ENCODE measurements at regions not wholly inside any gene's neighbourhood (a gene's known extent, or its start where the extent isn't known, plus 50 kb on each side); places are given as distances from the start of the nearest gene placed in this dataset.

- no peak for FAIRE-seq
- no peaks in the 10 kb centered on the region for H3K36me3 ChIP-seq (ENCODE audit: control insufficient read depth in 2 of 3, insufficient read depth in 3 of 3, low read length in 3 of 3)
- H3K4me3 ChIP-seq (ENCODE audit: low read length in 3 of 3): no peak overlapping the region
- no peak for DNase-seq
- no peaks in the 10 kb centered on the region for H3K9me3 ChIP-seq (ENCODE audit: control insufficient read depth in 2 of 3, insufficient read depth in 1 of 3, low read length in 3 of 3)
- no peak overlapping the region for H3K27ac ChIP-seq (ENCODE audit: low read depth in 2 of 2, low read length in 2 of 2)
- intact Hi-C loops (cut with DNase I): no loop called here
- H3K9ac ChIP-seq (ENCODE audit: low read length in 3 of 3): no peak overlapping the region
- TF ChIP-seq CTCF (IDR thresholded peaks at IDR 0.05; ENCODE audit: borderline replicate concordance, extremely low read depth, insufficient read depth): no peak
- no peaks in the 10 kb centered on the region for H3K4me1 ChIP-seq (ENCODE audit: control insufficient read depth in 2 of 3, insufficient read depth in 2 of 3, low read depth in 1 of 3, low read length in 3 of 3)
- H3K27me3 ChIP-seq (ENCODE audit: control insufficient read depth, insufficient read depth, low read length): no peaks in the 10 kb centered on the region
Measured at GRCh38 chr6:85775883-85776282, 133.2 kb upstream of the SYNCRIP start.

- DNase-seq: no peak
- no peak for FAIRE-seq
- intact Hi-C loops (cut with DNase I): no loop called here
- Histone ChIP-seq H3K4me3 (ENCODE audit: low read length in 3 of 3) (no peak overlapping the region), H3K4me1 (ENCODE audit: control insufficient read depth in 2 of 3, insufficient read depth in 2 of 3, low read depth in 1 of 3, low read length in 3 of 3) (no peaks in the 10 kb centered on the region), H3K36me3 (ENCODE audit: control insufficient read depth in 2 of 3, insufficient read depth in 3 of 3, low read length in 3 of 3) (no peaks in the 10 kb centered on the region), H3K27ac (ENCODE audit: low read depth in 2 of 2, low read length in 2 of 2) (no peak overlapping the region), H3K9ac (ENCODE audit: low read length in 3 of 3) (no peak overlapping the region), H3K27me3 (ENCODE audit: control insufficient read depth, insufficient read depth, low read length) (no peaks in the 10 kb centered on the region), H3K9me3 (ENCODE audit: control insufficient read depth in 2 of 3, insufficient read depth in 1 of 3, low read length in 3 of 3) (no peaks in the 10 kb centered on the region)
- no peak for TF ChIP-seq CTCF (IDR thresholded peaks at IDR 0.05; ENCODE audit: borderline replicate concordance, extremely low read depth, insufficient read depth)
Measured at GRCh38 chr6:85772641-85773040, 130.0 kb upstream of the SYNCRIP start.

GRCh38 chr6:85771925-85772430 is 129.3 kb upstream of the SYNCRIP start:
- DNase-seq (no peak), FAIRE-seq (no peak)
- no peak for TF ChIP-seq CTCF (IDR thresholded peaks at IDR 0.05; ENCODE audit: borderline replicate concordance, extremely low read depth, insufficient read depth)
- H3K9me3 ChIP-seq (ENCODE audit: control insufficient read depth in 2 of 3, insufficient read depth in 1 of 3, low read length in 3 of 3): no peaks in the 10 kb centered on the region
- H3K27me3 ChIP-seq (ENCODE audit: control insufficient read depth, insufficient read depth, low read length): no peaks in the 10 kb centered on the region
- H3K36me3 ChIP-seq (ENCODE audit: control insufficient read depth in 2 of 3, insufficient read depth in 3 of 3, low read length in 3 of 3): no peaks in the 10 kb centered on the region
- intact Hi-C loops (cut with DNase I): no loop called here
- no peak overlapping the region for H3K27ac ChIP-seq (ENCODE audit: low read depth in 2 of 2, low read length in 2 of 2)
- no peak overlapping the region for H3K4me3 ChIP-seq (ENCODE audit: low read length in 3 of 3)
- no peak overlapping the region for H3K9ac ChIP-seq (ENCODE audit: low read length in 3 of 3)
- no peaks in the 10 kb centered on the region for H3K4me1 ChIP-seq (ENCODE audit: control insufficient read depth in 2 of 3, insufficient read depth in 2 of 3, low read depth in 1 of 3, low read length in 3 of 3)

- no peaks in the 10 kb centered on the region for H3K4me1 ChIP-seq (ENCODE audit: control insufficient read depth in 2 of 3, insufficient read depth in 2 of 3, low read depth in 1 of 3, low read length in 3 of 3)
- H3K4me3 ChIP-seq (ENCODE audit: low read length in 3 of 3): no peak overlapping the region
- FAIRE-seq (no peak), DNase-seq (no peak)
- H3K27me3 ChIP-seq (ENCODE audit: control insufficient read depth, insufficient read depth, low read length): no peaks in the 10 kb centered on the region
- H3K27ac ChIP-seq (ENCODE audit: low read depth in 2 of 2, low read length in 2 of 2): no peak overlapping the region
- no peaks in the 10 kb centered on the region for H3K36me3 ChIP-seq (ENCODE audit: control insufficient read depth in 2 of 3, insufficient read depth in 3 of 3, low read length in 3 of 3)
- intact Hi-C loops (cut with DNase I): no loop called here
- no peak for TF ChIP-seq CTCF (IDR thresholded peaks at IDR 0.05; ENCODE audit: borderline replicate concordance, extremely low read depth, insufficient read depth)
- H3K9me3 ChIP-seq (ENCODE audit: control insufficient read depth in 2 of 3, insufficient read depth in 1 of 3, low read length in 3 of 3): no peaks in the 10 kb centered on the region
- no peak overlapping the region for H3K9ac ChIP-seq (ENCODE audit: low read length in 3 of 3)
Measured at GRCh38 chr6:85771455-85771854, 128.8 kb upstream of the SYNCRIP start.

Measured in kidney (tissue), 13 donors.